Epithelial cell of proximal tubule (primary cell): ENCODE measurements at regions not wholly inside any gene's neighbourhood (a gene's known extent, or its start where the extent isn't known, plus 50 kb on each side); places are given as distances from the start of the nearest gene placed in this dataset.
A peak's percentile ranks its signal among the peaks of the same experiment; 100 is the strongest.

Experiments
- DNase-seq: peaks from one replicate; pipeline ENCODE4 v3.0.0-alpha.2; 2011; ENCODE audit warnings: low read depth
- H3K4me3 ChIP-seq: 2 replicates; pipeline ENCODE4 v1.5.1; 2011; ENCODE audit warnings: low read depth, mild to moderate bottlenecking, low read length
- TF ChIP-seq, protein P1 (sequence below): conservative IDR thresholded peaks from 2 replicates; pipeline ENCODE4 v1.5.1; 2012; ENCODE audit warnings: low read depth, mild to moderate bottlenecking, low read length

GRCh38 chr3:18808429-18808828 lies 339.9 kb upstream of the KCNH8 start:
- H3K4me3 ChIP-seq = no peak overlapping the region
- TF ChIP-seq, protein P1, sequence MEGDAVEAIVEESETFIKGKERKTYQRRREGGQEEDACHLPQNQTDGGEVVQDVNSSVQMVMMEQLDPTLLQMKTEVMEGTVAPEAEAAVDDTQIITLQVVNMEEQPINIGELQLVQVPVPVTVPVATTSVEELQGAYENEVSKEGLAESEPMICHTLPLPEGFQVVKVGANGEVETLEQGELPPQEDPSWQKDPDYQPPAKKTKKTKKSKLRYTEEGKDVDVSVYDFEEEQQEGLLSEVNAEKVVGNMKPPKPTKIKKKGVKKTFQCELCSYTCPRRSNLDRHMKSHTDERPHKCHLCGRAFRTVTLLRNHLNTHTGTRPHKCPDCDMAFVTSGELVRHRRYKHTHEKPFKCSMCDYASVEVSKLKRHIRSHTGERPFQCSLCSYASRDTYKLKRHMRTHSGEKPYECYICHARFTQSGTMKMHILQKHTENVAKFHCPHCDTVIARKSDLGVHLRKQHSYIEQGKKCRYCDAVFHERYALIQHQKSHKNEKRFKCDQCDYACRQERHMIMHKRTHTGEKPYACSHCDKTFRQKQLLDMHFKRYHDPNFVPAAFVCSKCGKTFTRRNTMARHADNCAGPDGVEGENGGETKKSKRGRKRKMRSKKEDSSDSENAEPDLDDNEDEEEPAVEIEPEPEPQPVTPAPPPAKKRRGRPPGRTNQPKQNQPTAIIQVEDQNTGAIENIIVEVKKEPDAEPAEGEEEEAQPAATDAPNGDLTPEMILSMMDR = no peak
- DNase-seq = peak; percentile 13

GRCh38 chr3:18807593-18807992 lies 340.7 kb upstream of the KCNH8 start:
- TF ChIP-seq, protein P1 = no peak
- DNase-seq = no peak
- H3K4me3 ChIP-seq = no peak overlapping the region

- TF ChIP-seq, protein P1 = no peak
- no peak overlapping the region for H3K4me3 ChIP-seq
- DNase-seq = no peak
Observed at GRCh38 chr3:18806633-18807032, 341.7 kb upstream of the KCNH8 start.

GRCh38 chr3:18797378-18797777 lies 350.9 kb upstream of the KCNH8 start:
- DNase-seq = no peak
- no peak overlapping the region for H3K4me3 ChIP-seq
- TF ChIP-seq, protein P1 = no peak

- TF ChIP-seq, protein P1 = no peak
- DNase-seq = no peak
- no peak overlapping the region for H3K4me3 ChIP-seq
Observed at GRCh38 chr3:18795078-18795477, 353.2 kb upstream of the KCNH8 start.

DNA sequence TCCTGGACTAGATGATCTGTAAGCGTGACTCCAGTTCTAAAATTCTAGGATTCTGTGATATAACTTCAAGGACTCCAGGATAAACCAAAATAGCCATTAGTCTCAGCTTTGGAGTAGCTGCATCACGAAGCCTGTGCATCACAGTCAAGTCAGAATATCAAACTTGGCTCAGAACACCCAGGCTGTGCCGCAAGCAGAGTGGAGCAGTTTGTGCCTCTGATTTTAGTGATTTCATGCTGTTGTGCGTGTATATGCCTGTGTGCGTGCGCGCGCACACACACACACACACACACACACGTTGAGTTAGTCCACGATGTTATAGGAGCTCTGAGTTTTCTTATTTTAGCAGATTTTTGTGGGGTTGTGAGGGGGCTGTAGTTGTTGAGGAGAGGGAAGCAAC lies 356.6 kb upstream of the KCNH8 start:
- DNase-seq = no peak
- H3K4me3 ChIP-seq = no peak overlapping the region
- TF ChIP-seq, protein P1 = no peak

GRCh38 chr3:18791182-18791581 lies 357.1 kb upstream of the KCNH8 start:
- no peak for DNase-seq
- TF ChIP-seq, protein P1 = no peak
- no peak overlapping the region for H3K4me3 ChIP-seq
